Neural cell (in vitro differentiated cells): ENCODE measurements at regions not wholly inside any gene's neighbourhood (a gene's known extent, or its start where the extent isn't known, plus 50 kb on each side); places are given as distances from the start of the nearest gene placed in this dataset.

Experiments used
- H2AFZ ChIP-seq: fragments of 200-600, 300-800 bp; sonication (generic), shearing (Covaris generic); 2 replicates; pipeline ENCODE4 v1.6.0; 2014; ENCODE audit warnings: low read depth, mild to moderate bottlenecking, antibody characterized with exemption, low read length, moderate library complexity
- H3F3A ChIP-seq: fragments of 200-600 bp; shearing (Covaris generic); 2 replicates; pipeline ENCODE4 v1.6.1; 2016; ENCODE audit warnings: mild to moderate bottlenecking, moderate library complexity, mixed read lengths, antibody characterized with exemption, low read length; ENCODE audit not compliant: insufficient read depth, poor library complexity, severe bottlenecking
- H3K27ac ChIP-seq: fragments of 200-600, 300-800 bp; sonication (generic), shearing (Covaris generic); 2 replicates; pipeline ENCODE4 v1.5.1; 2014; ENCODE audit warnings: mild to moderate bottlenecking, low read length, moderate library complexity
- H3K27me3 ChIP-seq: fragments of 300-800, 200-600 bp; sonication (generic), shearing (Covaris generic); 2 replicates; pipeline ENCODE4 v1.6.0; 2014; ENCODE audit warnings: mild to moderate bottlenecking, low read depth, low read length, moderate library complexity; ENCODE audit not compliant: insufficient read depth
- H3K36me3 ChIP-seq: fragments of 300-800, 200-600 bp; sonication (generic), shearing (Covaris generic); 2 replicates; pipeline ENCODE4 v1.5.1; 2014; ENCODE audit warnings: mild to moderate bottlenecking, antibody characterized with exemption, low read length, moderate library complexity; ENCODE audit not compliant: insufficient read depth
- H3K4me2 ChIP-seq: fragments of 300-800, 200-600 bp; sonication (generic), shearing (Covaris generic); 2 replicates; pipeline ENCODE4 v1.6.0; 2014; ENCODE audit warnings: mild to moderate bottlenecking, low read length
- H3K4me3 ChIP-seq: fragments of 300-800, 200-600 bp; sonication (generic), shearing (Covaris generic); 2 replicates; pipeline ENCODE4 v1.5.1; 2014; ENCODE audit warnings: mild to moderate bottlenecking, low read length, moderate library complexity
- H3K79me2 ChIP-seq: fragments of 200-600 bp; shearing (Covaris generic); replicated peaks from 2 replicates; pipeline ENCODE4 v1.6.0; 2014; ENCODE audit warnings: mild to moderate bottlenecking, low read length, moderate library complexity; ENCODE audit not compliant: insufficient read depth
- H3K9ac ChIP-seq: fragments of 300-800, 200-600 bp; sonication (generic), shearing (Covaris generic); 2 replicates; pipeline ENCODE4 v1.6.1; 2016; ENCODE audit warnings: mild to moderate bottlenecking, low read length, mixed read lengths
- H3K9me2 ChIP-seq: fragments of 200-600 bp; shearing (Covaris generic); 2 replicates; pipeline ENCODE4 v1.6.1; 2016; ENCODE audit warnings: mild to moderate bottlenecking, low read length, mixed read lengths; ENCODE audit not compliant: insufficient read depth
- H3K9me3 ChIP-seq: fragments of 200-600, 300-800 bp; sonication (generic), shearing (Covaris generic); 2 replicates; pipeline ENCODE4 v1.6.1; 2016; ENCODE audit warnings: mild to moderate bottlenecking, mixed run types, low read length, moderate library complexity, mixed read lengths
- H4K20me1 ChIP-seq: fragments of 200-600 bp; shearing (Covaris generic); 2 replicates; pipeline ENCODE4 v1.6.1; 2016; ENCODE audit warnings: mild to moderate bottlenecking, mixed run types; ENCODE audit not compliant: insufficient read depth
- CTCF ChIP-seq: fragments of 450-650 bp; IDR thresholded peaks from 2 replicates; pipeline ENCODE4 v1.5.1; 2014; ENCODE audit warnings: antibody characterized with exemption, mild to moderate bottlenecking, moderate library complexity; ENCODE audit not compliant: poor library complexity, severe bottlenecking
- EP300 ChIP-seq: fragments of 450-650 bp; conservative IDR thresholded peaks from 2 replicates; pipeline ENCODE4 v1.6.1; 2014; ENCODE audit warnings: antibody characterized with exemption, mild to moderate bottlenecking, moderate library complexity; ENCODE audit not compliant: poor library complexity, severe bottlenecking
- EZH2 ChIP-seq: fragments of 200-600, 300-800 bp; shearing (Covaris generic), sonication (generic); IDR thresholded peaks from 2 replicates; pipeline ENCODE4 v1.6.1; 2014; ENCODE audit warnings: antibody characterized with exemption, low read length, borderline replicate concordance, mild to moderate bottlenecking; ENCODE audit not compliant: insufficient read depth, poor library complexity, severe bottlenecking
- MXI1 ChIP-seq: fragments of 450-650 bp; conservative IDR thresholded peaks from 2 replicates; pipeline ENCODE4 v1.6.1; 2014; ENCODE audit warnings: antibody characterized with exemption, mild to moderate bottlenecking; ENCODE audit not compliant: poor library complexity, severe bottlenecking
- POLR2AphosphoS5 ChIP-seq: IDR thresholded peaks from 2 replicates; pipeline ENCODE4 v1.6.1; 2012
- RAD21 ChIP-seq: fragments of 450-650 bp; conservative IDR thresholded peaks from 2 replicates; pipeline ENCODE4 v1.6.1; 2014; ENCODE audit warnings: antibody characterized with exemption, mild to moderate bottlenecking, moderate library complexity
- REST ChIP-seq: IDR thresholded peaks from 2 replicates; pipeline ENCODE4 v1.6.1; 2012; ENCODE audit warnings: borderline replicate concordance
- SMC3 ChIP-seq: fragments of 450-650 bp; conservative IDR thresholded peaks from 2 replicates; pipeline ENCODE4 v1.6.1; 2014; ENCODE audit warnings: antibody characterized with exemption, mild to moderate bottlenecking, moderate library complexity; ENCODE audit not compliant: poor library complexity
- TAF1 ChIP-seq: IDR thresholded peaks from 2 replicates; pipeline ENCODE4 v1.6.1; 2012; ENCODE audit warnings: low read depth

GRCh38 chr4:152099981-152100378 is 339.2 kb upstream of the GATB start:
- H2AFZ ChIP-seq, result no peak overlapping the region
- no peaks in the 10 kb centered on the region for H3K27me3 ChIP-seq
- no peak overlapping the region for H3K4me3 ChIP-seq
- no peaks in the 10 kb centered on the region for H4K20me1 ChIP-seq
- H3K36me3 ChIP-seq, result no peaks in the 10 kb centered on the region
- no peaks in the 10 kb centered on the region for H3K9me3 ChIP-seq
- H3K4me2 ChIP-seq, result no peak overlapping the region
- no peak overlapping the region for H3K27ac ChIP-seq
- H3K79me2 ChIP-seq, result no peaks in the 10 kb centered on the region
- no peaks in the 10 kb centered on the region for H3F3A ChIP-seq
- H3K9me2 ChIP-seq, result no peaks in the 10 kb centered on the region
- no peak overlapping the region for H3K9ac ChIP-seq
- no peak for TF ChIP-seq CTCF
- TF ChIP-seq TAF1, result no peak
- no peak for TF ChIP-seq REST
- TF ChIP-seq RAD21, result no peak
- TF ChIP-seq POLR2AphosphoS5, result no peak
- TF ChIP-seq EP300, result no peak
- TF ChIP-seq SMC3, result no peak
- no peak for TF ChIP-seq EZH2
- TF ChIP-seq MXI1, result no peak

GRCh38 chr4:152099555-152099954 is 338.7 kb upstream of the GATB start:
- H3K4me3 ChIP-seq, result no peak overlapping the region
- H3K79me2 ChIP-seq, result no peaks in the 10 kb centered on the region
- TF ChIP-seq SMC3, result no peak
- TF ChIP-seq EP300, result no peak
- no peak for TF ChIP-seq CTCF
- TF ChIP-seq REST, result no peak
- TF ChIP-seq RAD21, result no peak
- TF ChIP-seq MXI1, result no peak
- TF ChIP-seq TAF1, result no peak
- TF ChIP-seq POLR2AphosphoS5, result no peak
- no peak for TF ChIP-seq EZH2

More at GRCh38 chr4:152099555-152099954, 338.7 kb upstream of the GATB start:
- Histone ChIP-seq H3K36me3 (no peaks in the 10 kb centered on the region), H2AFZ (no peak overlapping the region), H3K9ac (no peak overlapping the region), H3K4me2 (no peak overlapping the region), H3K9me3 (no peaks in the 10 kb centered on the region), H3F3A (no peaks in the 10 kb centered on the region), H4K20me1 (no peaks in the 10 kb centered on the region), H3K27me3 (no peaks in the 10 kb centered on the region), H3K9me2 (no peaks in the 10 kb centered on the region), H3K27ac (no peak overlapping the region)
